GM19372 (cell line): ENCODE measurements at regions not wholly inside any gene's neighbourhood (a gene's known extent, or its start where the extent isn't known, plus 50 kb on each side); places are given as distances from the start of the nearest gene placed in this dataset.

Experiments used
- ATAC-seq: cut with Tn5 transposase; IDR thresholded peaks from one replicate; pipeline ENCODE4 v1.9.1; 2021; ENCODE audit warnings: mild to moderate bottlenecking, low read depth, moderate library complexity; ENCODE audit not compliant: unreplicated experiment

- ATAC-seq: no peak
Observed at GRCh38 chr14:53695692-53696214, 260.9 kb downstream of the BMP4 start.

- ATAC-seq: no peak
Observed at GRCh38 chr14:53692885-53693284, 263.7 kb downstream of the BMP4 start.

- ATAC-seq: no peak
Observed at GRCh38 chr14:53692451-53692850, 264.2 kb downstream of the BMP4 start.

- ATAC-seq: no peak
Observed at GRCh38 chr14:53683229-53683628, 273.4 kb downstream of the BMP4 start.

- ATAC-seq: no peak
Observed at GRCh38 chr14:53672526-53672925, 284.1 kb downstream of the BMP4 start.

GRCh38 chr14:53670701-53671100 is 285.9 kb downstream of the BMP4 start:
- ATAC-seq: no peak

- ATAC-seq: no peak
Observed at GRCh38 chr14:53668897-53669296, 287.7 kb downstream of the BMP4 start.

GRCh38 chr14:53663709-53664108 is 292.9 kb downstream of the BMP4 start:
- no peak for ATAC-seq

- no peak for ATAC-seq
Observed at GRCh38 chr14:53655080-53655785, 301.4 kb downstream of the BMP4 start.

GRCh38 chr14:53652068-53652467 is 304.6 kb downstream of the BMP4 start:
- no peak for ATAC-seq

GRCh38 chr14:53651096-53651740 is 305.4 kb downstream of the BMP4 start:
- no peak for ATAC-seq

GRCh38 chr14:53646925-53647324 is 309.7 kb downstream of the BMP4 start:
- ATAC-seq: no peak

- no peak for ATAC-seq
Observed at GRCh38 chr14:53640695-53641094, 315.9 kb downstream of the BMP4 start.

- ATAC-seq: no peak
Observed at GRCh38 chr14:53638966-53639365, 317.7 kb downstream of the BMP4 start.

GRCh38 chr14:53634793-53635192 is 321.8 kb downstream of the BMP4 start:
- no peak for ATAC-seq

- no peak for ATAC-seq
Observed at GRCh38 chr14:53630336-53630735, 326.3 kb downstream of the BMP4 start.

- no peak for ATAC-seq
Observed at GRCh38 chr14:53628732-53629430, 327.7 kb downstream of the BMP4 start.

- ATAC-seq: no peak
Observed at GRCh38 chr14:53628261-53628660, 328.4 kb downstream of the BMP4 start.

GRCh38 chr14:53626761-53627160 is 329.9 kb downstream of the BMP4 start:
- ATAC-seq: no peak

GRCh38 chr14:53622447-53622846 is 334.2 kb downstream of the BMP4 start:
- ATAC-seq: no peak

GRCh38 chr14:53621921-53622320 is 334.7 kb downstream of the BMP4 start:
- no peak for ATAC-seq
